Coronary artery (tissue), 2 donors: ENCODE measurements at regions not wholly inside any gene's neighbourhood (a gene's known extent, or its start where the extent isn't known, plus 50 kb on each side); places are given as distances from the start of the nearest gene placed in this dataset.
"Not testable (repeated sequence)": the region's sequence is repeated elsewhere in the genome, so short reads cannot be mapped to it uniquely, and the experiment has no call there.

Experiments
- DNase-seq: peaks from one replicate; pipeline ENCODE4 v3.0.0-alpha.2; 2017; ENCODE audit warnings: low spot score
- H3K27ac ChIP-seq, 2 donors: fragments of 200-600 bp; sonication (generic); one replicate each; pipeline ENCODE4 v1.5.1; 2016 to 2019
- H3K4me3 ChIP-seq: fragments of 200-600 bp; sonication (generic); 2 replicates; pipeline ENCODE4 v1.5.1; 2016; ENCODE audit warnings: mild to moderate bottlenecking, moderate library complexity
- CTCF ChIP-seq: fragments of 200-600 bp; sonication (generic); IDR thresholded peaks from one replicate; pipeline ENCODE4 v1.5.1; 2019; ENCODE audit warnings: antibody characterized with exemption

- TF ChIP-seq CTCF: no peak
- no peak for DNase-seq
- Histone ChIP-seq H3K4me3 (no peak overlapping the region), H3K27ac (no peak overlapping the region)
These were observed 231.5 kb downstream of the CYLC2 start for GRCh38 chr9:103226647-103227013.

GRCh38 chr9:103237571-103238109 lies 242.5 kb downstream of the CYLC2 start:
- not testable (repeated sequence) for H3K4me3 ChIP-seq, DNase-seq, H3K27ac ChIP-seq

- H3K27ac ChIP-seq: no peak overlapping the region
- TF ChIP-seq CTCF: no peak
These were observed 246.9 kb downstream of the CYLC2 start for GRCh38 chr9:103242025-103242424.

GRCh38 chr9:103242486-103242885 lies 247.4 kb downstream of the CYLC2 start:
- Histone ChIP-seq H3K27ac (no peak overlapping the region), H3K4me3 (no peak overlapping the region)
- TF ChIP-seq CTCF: no peak
- DNase-seq: no peak

More at GRCh38 chr9:103242025-103242424, 246.9 kb downstream of the CYLC2 start:
- no peak overlapping the region for H3K4me3 ChIP-seq
- DNase-seq: no peak

GRCh38 chr9:103243553-103243952 lies 248.4 kb downstream of the CYLC2 start:
- no peak overlapping the region for H3K27ac ChIP-seq

GRCh38 chr9:103245369-103245768 lies 250.2 kb downstream of the CYLC2 start:
- DNase-seq: no peak
- H3K27ac ChIP-seq: no peak overlapping the region
- TF ChIP-seq CTCF: no peak
- no peak overlapping the region for H3K4me3 ChIP-seq

More at GRCh38 chr9:103243553-103243952, 248.4 kb downstream of the CYLC2 start:
- no peak for TF ChIP-seq CTCF
- DNase-seq: no peak
- no peak overlapping the region for H3K4me3 ChIP-seq

- DNase-seq: no peak
- no peak for TF ChIP-seq CTCF
These were observed 266.8 kb downstream of the CYLC2 start for GRCh38 chr9:103261951-103262350.

GRCh38 chr9:103266064-103266463 lies 270.9 kb downstream of the CYLC2 start:
- Histone ChIP-seq H3K27ac (no peak overlapping the region), H3K4me3 (no peak overlapping the region)
- no peak for TF ChIP-seq CTCF
- no peak for DNase-seq

More at GRCh38 chr9:103261951-103262350, 266.8 kb downstream of the CYLC2 start:
- H3K27ac ChIP-seq: no peak overlapping the region
- H3K4me3 ChIP-seq: no peak overlapping the region
